ENCODE measurements at regions not wholly inside any gene's neighbourhood (a gene's known extent, or its start where the extent isn't known, plus 50 kb on each side); places are given as distances from the start of the nearest gene placed in this dataset.

- no peaks in the 10 kb centered on the region for H3K27me3 ChIP-seq (ENCODE audit: insufficient read depth, low read length)
- intact Hi-C loops (cut with micrococcal nuclease), result no loop called here
- no peak for DNase-seq
- Mint-ChIP-seq H3K4me3 (no peak overlapping the region), H3K4me1 (no peaks in the 10 kb centered on the region), H3K36me3 (no peaks in the 10 kb centered on the region), H3K9me3 (peaks cover 0 to 11% (median 0%) of the 10 kb centered on the region in 8 donors), H3K27me3 (no peaks in the 10 kb centered on the region), H3K27ac (no peak overlapping the region)
- H3K9me3 ChIP-seq (ENCODE audit: control insufficient read depth in 1 of 2, low read length in 2 of 2), result no peaks in the 10 kb centered on the region
- POLR2A ChIA-PET (ENCODE audit: partially characterized antibody), result no interaction called here
- H3K4me1 ChIP-seq (ENCODE audit: insufficient read depth, low read length), result no peaks in the 10 kb centered on the region
- H3K4me3 ChIP-seq (ENCODE audit: low read length in 2 of 2), result no peak overlapping the region
- no peak overlapping the region for H3K27ac ChIP-seq (ENCODE audit: low read depth, low read length)
- H3K36me3 ChIP-seq (ENCODE audit: insufficient read depth, low read length), result no peaks in the 10 kb centered on the region
- CTCF ChIA-PET (ENCODE audit: partially characterized antibody), result no interaction called here
Measured at GRCh38 chr10:130357226-130357625, 221.0 kb downstream of the GLRX3 start.

- H3K4me1 ChIP-seq (ENCODE audit: insufficient read depth, low read length), result no peaks in the 10 kb centered on the region
- H3K36me3 ChIP-seq (ENCODE audit: insufficient read depth, low read length), result no peaks in the 10 kb centered on the region
- no peaks in the 10 kb centered on the region for H3K9me3 ChIP-seq (ENCODE audit: control insufficient read depth in 1 of 2, low read length in 2 of 2)
- Mint-ChIP-seq H3K9me3 (peaks cover 0 to 11% (median 0%) of the 10 kb centered on the region in 8 donors), H3K27me3 (no peaks in the 10 kb centered on the region), H3K27ac (no peak overlapping the region), H3K4me3 (no peak overlapping the region), H3K36me3 (no peaks in the 10 kb centered on the region), H3K4me1 (no peaks in the 10 kb centered on the region)
- DNase-seq, result no peak
- ChIA-PET CTCF (ENCODE audit: partially characterized antibody) (no interaction called here), POLR2A (ENCODE audit: partially characterized antibody) (no interaction called here)
- H3K4me3 ChIP-seq (ENCODE audit: low read length in 2 of 2), result no peak overlapping the region
- intact Hi-C loops (cut with micrococcal nuclease), result no loop called here
- no peak overlapping the region for H3K27ac ChIP-seq (ENCODE audit: low read depth, low read length)
- H3K27me3 ChIP-seq (ENCODE audit: insufficient read depth, low read length), result no peaks in the 10 kb centered on the region
Measured at GRCh38 chr10:130357951-130358350, 221.8 kb downstream of the GLRX3 start.

- H3K4me1 ChIP-seq (ENCODE audit: insufficient read depth, low read length), result no peaks in the 10 kb centered on the region
- H3K4me3 ChIP-seq (ENCODE audit: low read length in 2 of 2), result no peak overlapping the region
- Mint-ChIP-seq H3K9me3 (peaks cover 0 to 11% (median 0%) of the 10 kb centered on the region in 8 donors), H3K4me3 (no peak overlapping the region), H3K4me1 (no peaks in the 10 kb centered on the region), H3K36me3 (no peaks in the 10 kb centered on the region), H3K27ac (no peak overlapping the region), H3K27me3 (no peaks in the 10 kb centered on the region)
- intact Hi-C loops (cut with micrococcal nuclease), result no loop called here
- no peaks in the 10 kb centered on the region for H3K9me3 ChIP-seq (ENCODE audit: control insufficient read depth in 1 of 2, low read length in 2 of 2)
- no peaks in the 10 kb centered on the region for H3K27me3 ChIP-seq (ENCODE audit: insufficient read depth, low read length)
- ChIA-PET CTCF (ENCODE audit: partially characterized antibody) (no interaction called here), POLR2A (ENCODE audit: partially characterized antibody) (no interaction called here)
- no peak overlapping the region for H3K27ac ChIP-seq (ENCODE audit: low read depth, low read length)
- DNase-seq, result no peak
- H3K36me3 ChIP-seq (ENCODE audit: insufficient read depth, low read length), result no peaks in the 10 kb centered on the region
Measured at GRCh38 chr10:130358981-130359650, 222.9 kb downstream of the GLRX3 start.

GRCh38 chr10:130359711-130360110 is 223.5 kb downstream of the GLRX3 start:
- DNase-seq, result no peak
- intact Hi-C loops (cut with micrococcal nuclease), result no loop called here
- Histone ChIP-seq H3K4me1 (ENCODE audit: insufficient read depth, low read length) (no peaks in the 10 kb centered on the region), H3K27ac (ENCODE audit: low read depth, low read length) (no peak overlapping the region), H3K27me3 (ENCODE audit: insufficient read depth, low read length) (no peaks in the 10 kb centered on the region), H3K36me3 (ENCODE audit: insufficient read depth, low read length) (no peaks in the 10 kb centered on the region), H3K4me3 (ENCODE audit: low read length in 2 of 2) (no peak overlapping the region), H3K9me3 (ENCODE audit: control insufficient read depth in 1 of 2, low read length in 2 of 2) (no peaks in the 10 kb centered on the region)
- POLR2A ChIA-PET (ENCODE audit: partially characterized antibody), result no interaction called here
- H3K27me3 Mint-ChIP-seq, result peaks cover 0 to 3% of the 10 kb centered on the region in 2 donors
- H3K27ac Mint-ChIP-seq, result no peak overlapping the region
- peaks cover 0 to 11% (median 0%) of the 10 kb centered on the region in 8 donors for H3K9me3 Mint-ChIP-seq
- CTCF ChIA-PET (ENCODE audit: partially characterized antibody), result no interaction called here
- no peak overlapping the region for H3K4me3 Mint-ChIP-seq
- no peaks in the 10 kb centered on the region for H3K36me3 Mint-ChIP-seq
- H3K4me1 Mint-ChIP-seq, result no peaks in the 10 kb centered on the region

GRCh38 chr10:130360826-130361311 is 224.7 kb downstream of the GLRX3 start:
- Mint-ChIP-seq H3K4me3 (no peak overlapping the region), H3K27ac (no peak overlapping the region), H3K36me3 (no peaks in the 10 kb centered on the region), H3K9me3 (peaks cover 0 to 9% (median 0%) of the 10 kb centered on the region in 8 donors), H3K27me3 (peaks cover 0 to 3% of the 10 kb centered on the region in 2 donors), H3K4me1 (no peaks in the 10 kb centered on the region)
- intact Hi-C loops (cut with micrococcal nuclease), result no loop called here
- CTCF ChIA-PET (ENCODE audit: partially characterized antibody), result no interaction called here
- POLR2A ChIA-PET (ENCODE audit: partially characterized antibody), result no interaction called here
- Histone ChIP-seq H3K9me3 (ENCODE audit: control insufficient read depth in 1 of 2, low read length in 2 of 2) (no peaks in the 10 kb centered on the region), H3K27me3 (ENCODE audit: insufficient read depth, low read length) (no peaks in the 10 kb centered on the region), H3K36me3 (ENCODE audit: insufficient read depth, low read length) (no peaks in the 10 kb centered on the region), H3K4me1 (ENCODE audit: insufficient read depth, low read length) (no peaks in the 10 kb centered on the region), H3K4me3 (ENCODE audit: low read length in 2 of 2) (no peak overlapping the region), H3K27ac (ENCODE audit: low read depth, low read length) (no peak overlapping the region)
- DNase-seq, result no peak

- ChIA-PET POLR2A (ENCODE audit: partially characterized antibody) (no interaction called here), CTCF (ENCODE audit: partially characterized antibody) (no interaction called here)
- H3K27me3 Mint-ChIP-seq, result peaks cover 0 to 3% of the 10 kb centered on the region in 2 donors
- Histone ChIP-seq H3K27me3 (ENCODE audit: insufficient read depth, low read length) (no peaks in the 10 kb centered on the region), H3K27ac (ENCODE audit: low read depth, low read length) (no peak overlapping the region), H3K4me3 (ENCODE audit: low read length in 2 of 2) (no peak overlapping the region), H3K4me1 (ENCODE audit: insufficient read depth, low read length) (no peaks in the 10 kb centered on the region), H3K36me3 (ENCODE audit: insufficient read depth, low read length) (no peaks in the 10 kb centered on the region), H3K9me3 (ENCODE audit: control insufficient read depth in 1 of 2, low read length in 2 of 2) (no peaks in the 10 kb centered on the region)
- no peak overlapping the region for H3K27ac Mint-ChIP-seq
- DNase-seq, result no peak
- no peaks in the 10 kb centered on the region for H3K36me3 Mint-ChIP-seq
- no peak overlapping the region for H3K4me3 Mint-ChIP-seq
- H3K9me3 Mint-ChIP-seq, result peaks cover 0 to 8% (median 0%) of the 10 kb centered on the region in 8 donors
- H3K4me1 Mint-ChIP-seq, result no peaks in the 10 kb centered on the region
- intact Hi-C loops (cut with micrococcal nuclease), result no loop called here
Measured at GRCh38 chr10:130361351-130362105, 225.3 kb downstream of the GLRX3 start.

- intact Hi-C loops (cut with micrococcal nuclease), result no loop called here
- DNase-seq, result no peak
- Mint-ChIP-seq H3K4me1 (no peaks in the 10 kb centered on the region), H3K36me3 (no peaks in the 10 kb centered on the region), H3K4me3 (no peak overlapping the region), H3K27me3 (peaks cover 0 to 3% of the 10 kb centered on the region in 2 donors), H3K27ac (no peak overlapping the region), H3K9me3 (peaks cover 0 to 11% (median 0%) of the 10 kb centered on the region in 8 donors)
- Histone ChIP-seq H3K27ac (ENCODE audit: low read depth, low read length) (no peak overlapping the region), H3K36me3 (ENCODE audit: insufficient read depth, low read length) (no peaks in the 10 kb centered on the region), H3K4me1 (ENCODE audit: insufficient read depth, low read length) (no peaks in the 10 kb centered on the region), H3K27me3 (ENCODE audit: insufficient read depth, low read length) (no peaks in the 10 kb centered on the region), H3K4me3 (ENCODE audit: low read length in 2 of 2) (no peak overlapping the region), H3K9me3 (ENCODE audit: control insufficient read depth in 1 of 2, low read length in 2 of 2) (no peaks in the 10 kb centered on the region)
- CTCF ChIA-PET (ENCODE audit: partially characterized antibody), result no interaction called here
- POLR2A ChIA-PET (ENCODE audit: partially characterized antibody), result no interaction called here
Measured at GRCh38 chr10:130362308-130362761, 226.1 kb downstream of the GLRX3 start.

Data from CD4-positive, alpha-beta memory T cell (primary cell).